A549 (cell line): ENCODE measurements at regions not wholly inside any gene's neighbourhood (a gene's known extent, or its start where the extent isn't known, plus 50 kb on each side); places are given as distances from the start of the nearest gene placed in this dataset.

Experiments
- ATAC-seq, 2 experiments: fragments of 200-7000 bp in 1 of 2; fragments of >200 bp in 1 of 2; cut with Nextera tagmentation in 1 of 2; cut with Tn5 transposase in 1 of 2; 3 replicates each; pipeline versions ENCODE4 v1.8.0 to v1.9.1; 2018 to 2020; ENCODE audit warnings: mild to moderate bottlenecking in 1 of 2, moderate library complexity in 1 of 2
- CTCF ChIA-PET: fragments of 300-600 bp; sonication (Branson Sonifier 250); formaldehyde crosslinking; extraction: SDS; loops from one replicate; lab custom pipeline; 2021; ENCODE audit warnings: antibody characterized with exemption, inconsistent platforms; lab: Yijun Ruan, JAX
- POLR2A ChIA-PET: fragments of 350-600 bp; formaldehyde crosslinking; extraction: SDS; loops from one replicate; lab custom pipeline; 2021; ENCODE audit warnings: antibody characterized with exemption, inconsistent platforms; lab: Yijun Ruan, JAX
- DNase-seq, 2 experiments: peaks; one replicate each; pipeline versions ENCODE4 v3.0.0 to v3.0.0-alpha.2; 2011 to 2016; ENCODE audit warnings: low read depth in 1 of 2, low spot score in 1 of 2
- FAIRE-seq: peaks from 2 replicates; lab custom pipeline; 2011; peaks lifted over from hg19 to GRCh38; lab: Jason Lieb, UNC
- H3K27ac ChIP-seq, 2 experiments: fragments of >200 bp; sonication (Bioruptor Twin); formaldehyde crosslinking; 3 replicates each; pipeline ENCODE4 v1.5.1; 2016 to 2017
- H3K4me1 ChIP-seq: fragments of >200 bp; sonication (Bioruptor Twin); formaldehyde crosslinking; 3 replicates; pipeline ENCODE4 v1.6.1; 2016
- H3K4me2 ChIP-seq: fragments of >200 bp; sonication (Bioruptor Twin); formaldehyde crosslinking; 3 replicates; pipeline ENCODE4 v1.6.1; 2016
- H3K4me3 ChIP-seq: fragments of >200 bp; sonication (Bioruptor Twin); formaldehyde crosslinking; 3 replicates; pipeline ENCODE4 v1.5.1; 2016
- H3K9me3 ChIP-seq: fragments of >200 bp; sonication (Bioruptor Twin); formaldehyde crosslinking; 3 replicates; pipeline ENCODE4 v1.6.1; 2016
- EHF ChIP-seq: fragments of 250-450 bp; sonication (Bioruptor Pico); IDR thresholded peaks from 2 replicates; pipeline ENCODE4 v1.5.0; 2020; ENCODE audit warnings: mild to moderate bottlenecking
- EP300 ChIP-seq, 2 experiments: fragments of >200 bp; sonication (Bioruptor Twin); formaldehyde crosslinking; IDR thresholded peaks; 2 replicates in 1 of 2; 3 replicates in 1 of 2; pipeline ENCODE4 v1.6.1; 2016 to 2017
- FOSB ChIP-seq: fragments of 250-450 bp; sonication (Bioruptor Pico); IDR thresholded peaks from 2 replicates; pipeline ENCODE4 v1.5.0; 2020; ENCODE audit warnings: mild to moderate bottlenecking, moderate library complexity
- FOXS1 ChIP-seq: fragments of 250-450 bp; sonication (Bioruptor Pico); IDR thresholded peaks from 2 replicates; pipeline ENCODE4 v1.5.0; 2020; ENCODE audit warnings: mild to moderate bottlenecking, moderate library complexity
- GATA3 ChIP-seq: IDR thresholded peaks from 2 replicates; pipeline ENCODE4 v1.6.1; 2012; ENCODE audit warnings: borderline replicate concordance
- HDAC2 ChIP-seq: fragments of 200-600 bp; sonication (generic); IDR thresholded peaks from 2 replicates; pipeline ENCODE4 v1.6.1; 2016
- HEYL ChIP-seq: fragments of 250-450 bp; sonication (Bioruptor Pico); IDR thresholded peaks from 2 replicates; pipeline ENCODE4 v1.8.0; 2021; ENCODE audit warnings: mild to moderate bottlenecking, moderate library complexity
- HMGXB4 ChIP-seq: fragments of 250-450 bp; sonication (Bioruptor Pico); IDR thresholded peaks from 2 replicates; pipeline ENCODE4 v1.5.0; 2021; ENCODE audit warnings: mild to moderate bottlenecking, moderate library complexity, borderline replicate concordance
- HOXA7 ChIP-seq: fragments of 250-450 bp; sonication (Bioruptor Pico); IDR thresholded peaks from 2 replicates; pipeline ENCODE4 v1.5.0; 2020; ENCODE audit warnings: mild to moderate bottlenecking, moderate library complexity
- HOXB13 ChIP-seq: fragments of 250-450 bp; sonication (Bioruptor Pico); IDR thresholded peaks from 2 replicates; pipeline ENCODE4 v1.5.0; 2020; ENCODE audit warnings: low read depth, mild to moderate bottlenecking, moderate library complexity
- HOXB5 ChIP-seq: fragments of 250-450 bp; sonication (Bioruptor Pico); IDR thresholded peaks from 2 replicates; pipeline ENCODE4 v1.5.0; 2020; ENCODE audit warnings: mild to moderate bottlenecking, moderate library complexity
- JUN ChIP-seq, 2 experiments: fragments of >200 bp; sonication (Bioruptor Twin); formaldehyde crosslinking; IDR thresholded peaks; 2 replicates in 1 of 2; 3 replicates in 1 of 2; pipeline ENCODE4 v1.6.1; 2016 to 2017
- MAFK ChIP-seq: fragments of 450-650 bp; IDR thresholded peaks from 2 replicates; pipeline ENCODE4 v1.6.1; 2014; ENCODE audit not compliant: partially characterized antibody
- MAZ ChIP-seq: fragments of 150-350 bp; IDR thresholded peaks from 2 replicates; pipeline ENCODE4 v1.6.1; 2014; ENCODE audit warnings: antibody characterized with exemption, low read depth, low read length, borderline replicate concordance
- MYC ChIP-seq: IDR thresholded peaks from 2 replicates; pipeline ENCODE4 v1.6.1; 2012; ENCODE audit warnings: mild to moderate bottlenecking, inconsistent platforms, low read length, improper control_type of control experiment, borderline replicate concordance
- NFE2L2 ChIP-seq: fragments of 150-350 bp; conservative IDR thresholded peaks from 2 replicates; pipeline ENCODE4 v1.6.1; 2014; ENCODE audit warnings: low read length
- NPAS2 ChIP-seq: fragments of 250-450 bp; sonication (Bioruptor Pico); IDR thresholded peaks from 2 replicates; pipeline ENCODE4 v1.8.0; 2022; ENCODE audit warnings: mild to moderate bottlenecking, moderate library complexity, borderline replicate concordance
- POLR2AphosphoS2 ChIP-seq: conservative IDR thresholded peaks from 2 replicates; pipeline ENCODE4 v1.6.1; 2012; ENCODE audit warnings: low read length, improper control_type of control experiment, inconsistent platforms
- RAD21 ChIP-seq, 2 experiments: fragments of >200 bp in 1 of 2; sonication (Bioruptor Twin) in 1 of 2; formaldehyde crosslinking in 1 of 2; IDR thresholded peaks in 1 of 2; conservative IDR thresholded peaks in 1 of 2; 2 replicates in 1 of 2; 3 replicates in 1 of 2; pipeline ENCODE4 v1.6.1; 2012 to 2018; ENCODE audit warnings: inconsistent platforms in 1 of 2
- RARB ChIP-seq: fragments of 250-450 bp; sonication (Bioruptor Pico); IDR thresholded peaks from 2 replicates; pipeline ENCODE4 v1.8.0; 2021; ENCODE audit warnings: mild to moderate bottlenecking, moderate library complexity
- RCOR1 ChIP-seq: fragments of 150-350 bp; IDR thresholded peaks from 2 replicates; pipeline ENCODE4 v1.6.1; 2014; ENCODE audit warnings: antibody characterized with exemption, low read length, low read depth
- RFX5 ChIP-seq: fragments of 450-650 bp; IDR thresholded peaks from 2 replicates; pipeline ENCODE4 v1.7.1; 2014; ENCODE audit warnings: antibody characterized with exemption, mild to moderate bottlenecking, moderate library complexity
- TFCP2L1 ChIP-seq: fragments of 250-450 bp; sonication (Bioruptor Pico); IDR thresholded peaks from 2 replicates; pipeline ENCODE4 v1.5.0; 2021; ENCODE audit warnings: mild to moderate bottlenecking
- ZC3H11A ChIP-seq: fragments of 450-650 bp; IDR thresholded peaks from 2 replicates; pipeline ENCODE4 v1.6.1; 2014; ENCODE audit warnings: antibody characterized with exemption, mild to moderate bottlenecking
- ZFP36 ChIP-seq: fragments of 450-650 bp; IDR thresholded peaks from 2 replicates; pipeline ENCODE4 v1.6.1; 2014; ENCODE audit warnings: borderline replicate concordance; ENCODE audit not compliant: partially characterized antibody
- ZNF302 ChIP-seq: fragments of 250-450 bp; sonication (Bioruptor Pico); IDR thresholded peaks from 2 replicates; pipeline ENCODE4 v1.9.0; 2021; ENCODE audit warnings: inconsistent platforms, mild to moderate bottlenecking, moderate library complexity
- ZSCAN20 ChIP-seq: fragments of 250-450 bp; sonication (Bioruptor Pico); IDR thresholded peaks from 2 replicates; pipeline ENCODE4 v1.8.0; 2022; ENCODE audit warnings: mild to moderate bottlenecking, moderate library complexity
- WGBS: methylation state at CpG from one replicate; pipeline ENCODE4 v1.1.6; 2017; ENCODE audit errors: missing lambda C conversion rate; 5-methylcytosine and 5-hydroxymethylcytosine counted together
- TF ChIP-seq, protein P1 (sequence below): fragments of 250-450 bp; sonication (Bioruptor Pico); IDR thresholded peaks from 2 replicates; pipeline ENCODE4 v1.5.0; 2020; ENCODE audit warnings: low read depth, mild to moderate bottlenecking, moderate library complexity
- TF ChIP-seq, protein P2 (sequence below): fragments of 150-350 bp; IDR thresholded peaks from 2 replicates; pipeline ENCODE4 v1.6.1; 2014; ENCODE audit warnings: low read depth, mild to moderate bottlenecking, low read length

- DNase-seq = no peak
- ChIA-PET CTCF (interaction anchor here (0.6 to 1.1 kb wide), 3 partner anchors 8 to 144 kb away, joined by 3 to 4 read pairs (median 3); no protein-coding TSS in a partner anchor), POLR2A (no interaction called here)
- no peak for TF ChIP-seq HOXB5 (CRISPR knock-in tag)
- no peak for TF ChIP-seq MAZ
- no peak for TF ChIP-seq HEYL (CRISPR knock-in tag)
- TF ChIP-seq NFE2L2 = no peak
- no peak for TF ChIP-seq ZC3H11A
- TF ChIP-seq HMGXB4 = no peak
- TF ChIP-seq, protein P1, sequence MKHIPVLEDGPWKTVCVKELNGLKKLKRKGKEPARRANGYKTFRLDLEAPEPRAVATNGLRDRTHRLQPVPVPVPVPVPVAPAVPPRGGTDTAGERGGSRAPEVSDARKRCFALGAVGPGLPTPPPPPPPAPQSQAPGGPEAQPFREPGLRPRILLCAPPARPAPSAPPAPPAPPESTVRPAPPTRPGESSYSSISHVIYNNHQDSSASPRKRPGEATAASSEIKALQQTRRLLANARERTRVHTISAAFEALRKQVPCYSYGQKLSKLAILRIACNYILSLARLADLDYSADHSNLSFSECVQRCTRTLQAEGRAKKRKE (CRISPR knock-in tag) = no peak
- no peak for TF ChIP-seq ZSCAN20
- no peak for TF ChIP-seq HDAC2
- H3K4me2 ChIP-seq = no peak overlapping the region
- no peaks in the 10 kb centered on the region for H3K9me3 ChIP-seq
- 88% methylated on average over 1 of the region's 1 CpG for WGBS
- H3K27ac ChIP-seq = no peak overlapping the region
- no peak for FAIRE-seq
- peaks cover 20% of the 10 kb centered on the region for H3K4me1 ChIP-seq
- ATAC-seq = no peak
- no peak overlapping the region for H3K4me3 ChIP-seq
Measured at GRCh38 chr2:48253301-48253700, 61.2 kb upstream of the FOXN2 start.

GRCh38 chr2:48254839-48255238, 59.6 kb upstream of the FOXN2 start:
- POLR2A ChIA-PET = no interaction called here
- ATAC-seq (no peak), FAIRE-seq (no peak), DNase-seq (no peak)
- WGBS = 21% methylated on average over 1 of the region's 1 CpG
- CTCF ChIA-PET = interaction anchor here (0.5 to 1.1 kb wide), 3 partner anchors 57 to 247 kb away, joined by 3 read pairs; no protein-coding TSS in a partner anchor
- H3K4me2 ChIP-seq = no peak overlapping the region
- no peak for TF ChIP-seq TFCP2L1 (CRISPR knock-in tag)
- TF ChIP-seq FOSB (CRISPR knock-in tag) = no peak
- no peak for TF ChIP-seq RFX5
- peak; percentile 80 for TF ChIP-seq MAFK
- TF ChIP-seq HOXB13 (CRISPR knock-in tag) = no peak
- H3K4me3 ChIP-seq = no peak overlapping the region
- no peak overlapping the region for H3K27ac ChIP-seq
- peaks cover 4% of the 10 kb centered on the region for H3K4me1 ChIP-seq
- H3K9me3 ChIP-seq = no peaks in the 10 kb centered on the region

GRCh38 chr2:48257456-48257855, 57.0 kb upstream of the FOXN2 start:
- no peak for ATAC-seq
- no peak for DNase-seq
- H3K4me3 ChIP-seq = no peak overlapping the region
- no peak overlapping the region for H3K27ac ChIP-seq
- WGBS = 49% methylated on average over 2 of the region's 2 CpGs
- H3K9me3 ChIP-seq = no peaks in the 10 kb centered on the region
- TF ChIP-seq RARB (CRISPR knock-in tag) (no peak), EHF (CRISPR knock-in tag) (no peak), MAFK (no peak), RCOR1 (no peak), HEYL (CRISPR knock-in tag) (no peak), RFX5 (no peak), ZFP36 (no peak), RAD21 (conservative IDR thresholded peaks at IDR 0.05 in 1 of 2, IDR thresholded peaks at IDR 0.05 in 1 of 2) (no peak), EP300 (IDR thresholded peaks at IDR 0.05) (no peak), ZNF302 (CRISPR knock-in tag) (no peak), NPAS2 (CRISPR knock-in tag) (no peak), GATA3 (no peak), HOXB13 (CRISPR knock-in tag) (no peak), JUN (IDR thresholded peaks at IDR 0.05) (no peak), FOSB (CRISPR knock-in tag) (no peak), MYC (no peak), POLR2AphosphoS2 (no peak), FOXS1 (no peak), HOXA7 (CRISPR knock-in tag) (no peak)
- TF ChIP-seq, protein P2, sequence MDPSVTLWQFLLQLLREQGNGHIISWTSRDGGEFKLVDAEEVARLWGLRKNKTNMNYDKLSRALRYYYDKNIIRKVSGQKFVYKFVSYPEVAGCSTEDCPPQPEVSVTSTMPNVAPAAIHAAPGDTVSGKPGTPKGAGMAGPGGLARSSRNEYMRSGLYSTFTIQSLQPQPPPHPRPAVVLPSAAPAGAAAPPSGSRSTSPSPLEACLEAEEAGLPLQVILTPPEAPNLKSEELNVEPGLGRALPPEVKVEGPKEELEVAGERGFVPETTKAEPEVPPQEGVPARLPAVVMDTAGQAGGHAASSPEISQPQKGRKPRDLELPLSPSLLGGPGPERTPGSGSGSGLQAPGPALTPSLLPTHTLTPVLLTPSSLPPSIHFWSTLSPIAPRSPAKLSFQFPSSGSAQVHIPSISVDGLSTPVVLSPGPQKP = no peak
- TF ChIP-seq, all 56 proteins: peak for 0
- FAIRE-seq = peak; percentile 28
- H3K4me2 ChIP-seq = no peak overlapping the region
- H3K4me1 ChIP-seq = no peaks in the 10 kb centered on the region
- ChIA-PET POLR2A (no interaction called here), CTCF (interaction anchor here (0.6 kb wide), 1 partner anchor 109 kb away, joined by 4 read pairs; no protein-coding TSS in a partner anchor)
